ENCODE measurements at regions not wholly inside any gene's neighbourhood (a gene's known extent, or its start where the extent isn't known, plus 50 kb on each side); places are given as distances from the start of the nearest gene placed in this dataset.

DNA sequence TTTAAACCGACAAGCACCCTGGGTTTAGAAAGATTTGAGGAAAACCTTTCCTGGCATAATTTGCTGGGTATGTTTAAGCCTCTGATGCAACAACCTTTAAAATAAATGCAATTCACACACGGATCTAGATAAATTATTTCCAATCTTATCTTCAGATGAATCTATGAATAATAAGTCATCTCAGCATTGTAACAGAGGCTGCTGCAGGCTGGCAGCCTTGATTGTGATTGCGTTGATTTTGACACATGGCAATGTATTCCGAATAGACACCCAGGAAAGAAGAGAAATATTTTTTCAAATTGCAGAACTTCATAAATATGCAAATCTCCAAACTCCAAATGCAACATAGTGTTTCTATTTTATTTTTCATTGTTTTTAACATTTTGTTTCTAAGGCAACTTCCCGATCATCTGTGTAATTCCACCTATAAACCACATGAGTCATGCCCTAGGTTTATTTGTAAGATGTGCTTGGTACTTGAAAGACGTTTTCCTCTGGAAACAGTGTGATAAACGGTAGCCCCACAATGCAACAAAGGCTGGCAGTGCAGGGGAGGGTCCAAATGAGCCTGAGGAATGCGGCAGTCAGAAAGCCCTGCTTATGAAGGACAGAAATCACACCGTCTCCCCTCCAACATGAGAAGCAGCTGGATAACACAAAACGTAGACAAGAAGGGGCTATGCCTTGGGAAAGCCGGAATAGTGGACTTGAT is 359.0 kb downstream of the BRD1 start:
- TF ChIP-seq, protein P1, sequence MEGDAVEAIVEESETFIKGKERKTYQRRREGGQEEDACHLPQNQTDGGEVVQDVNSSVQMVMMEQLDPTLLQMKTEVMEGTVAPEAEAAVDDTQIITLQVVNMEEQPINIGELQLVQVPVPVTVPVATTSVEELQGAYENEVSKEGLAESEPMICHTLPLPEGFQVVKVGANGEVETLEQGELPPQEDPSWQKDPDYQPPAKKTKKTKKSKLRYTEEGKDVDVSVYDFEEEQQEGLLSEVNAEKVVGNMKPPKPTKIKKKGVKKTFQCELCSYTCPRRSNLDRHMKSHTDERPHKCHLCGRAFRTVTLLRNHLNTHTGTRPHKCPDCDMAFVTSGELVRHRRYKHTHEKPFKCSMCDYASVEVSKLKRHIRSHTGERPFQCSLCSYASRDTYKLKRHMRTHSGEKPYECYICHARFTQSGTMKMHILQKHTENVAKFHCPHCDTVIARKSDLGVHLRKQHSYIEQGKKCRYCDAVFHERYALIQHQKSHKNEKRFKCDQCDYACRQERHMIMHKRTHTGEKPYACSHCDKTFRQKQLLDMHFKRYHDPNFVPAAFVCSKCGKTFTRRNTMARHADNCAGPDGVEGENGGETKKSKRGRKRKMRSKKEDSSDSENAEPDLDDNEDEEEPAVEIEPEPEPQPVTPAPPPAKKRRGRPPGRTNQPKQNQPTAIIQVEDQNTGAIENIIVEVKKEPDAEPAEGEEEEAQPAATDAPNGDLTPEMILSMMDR (IDR thresholded peaks at IDR 0.05): no peak
- TF ChIP-seq EZH2 (IDR thresholded peaks at IDR 0.05; ENCODE audit: borderline replicate concordance, insufficient read depth, low read depth, low read length, poor library complexity, severe bottlenecking): no peak
